GM18907 (cell line): ENCODE measurements at regions not wholly inside any gene's neighbourhood (a gene's known extent, or its start where the extent isn't known, plus 50 kb on each side); places are given as distances from the start of the nearest gene placed in this dataset.

ENCODE experiments used
- ATAC-seq: cut with Tn5 transposase; IDR thresholded peaks from one replicate; pipeline ENCODE4 v1.9.1; 2021; ENCODE audit warnings: mild to moderate bottlenecking, moderate library complexity; ENCODE audit not compliant: unreplicated experiment

DNA sequence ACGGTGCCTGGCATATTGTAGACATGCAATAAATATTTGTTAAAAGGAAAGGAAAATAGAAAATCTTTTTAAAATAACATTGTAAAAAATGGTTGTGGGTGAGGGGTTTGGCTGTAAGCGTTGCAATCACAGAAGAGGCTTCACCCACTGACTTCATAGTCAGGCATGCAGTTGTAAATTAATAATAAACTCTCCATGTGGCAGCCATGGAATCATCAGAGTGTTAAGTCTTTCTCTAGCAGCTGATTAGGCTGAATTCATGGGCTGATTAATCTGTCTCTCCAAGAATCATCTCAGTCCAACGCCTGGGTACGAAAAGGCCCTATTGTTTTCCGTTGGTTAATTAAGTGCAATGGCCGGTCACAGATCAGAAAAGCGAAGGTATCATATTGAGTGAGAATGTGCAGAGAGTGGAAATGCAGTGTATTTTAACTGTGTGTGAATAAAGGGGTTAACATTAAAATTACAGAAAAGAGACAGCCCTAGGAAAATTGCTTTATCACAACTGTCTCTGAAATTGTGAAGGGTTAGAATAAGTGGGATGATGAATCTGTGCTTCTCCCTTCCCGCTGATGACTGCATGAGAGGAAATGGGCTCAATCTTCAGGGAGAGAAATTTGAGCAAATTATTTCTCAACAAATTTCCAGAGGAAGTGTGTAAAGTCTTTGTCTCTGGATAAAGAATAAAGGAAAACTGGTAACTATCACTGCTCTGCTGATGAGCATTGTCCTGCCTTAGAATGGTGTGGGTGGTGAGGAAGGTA is 269.0 kb downstream of the FAM76B start:
- no peak for ATAC-seq

DNA sequence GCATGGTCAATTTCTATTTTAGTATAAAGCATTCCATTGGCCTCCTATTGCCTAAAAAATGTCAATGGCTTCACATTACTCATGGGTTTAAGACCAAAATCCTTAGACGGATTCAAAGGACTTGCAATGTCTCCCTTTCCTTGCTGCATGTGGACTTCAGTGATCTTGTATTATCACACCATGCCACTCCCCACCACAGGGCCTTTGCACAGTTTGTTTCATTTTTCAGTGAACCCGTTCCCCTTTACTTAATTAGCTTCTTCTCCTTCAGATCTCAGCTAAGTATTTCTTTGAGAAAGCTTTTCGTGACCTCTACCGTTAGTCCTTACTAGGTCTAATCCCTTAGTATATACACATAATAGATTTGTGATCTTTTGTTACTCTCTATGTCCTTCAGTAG is 269.7 kb downstream of the FAM76B start:
- ATAC-seq, result no peak

DNA sequence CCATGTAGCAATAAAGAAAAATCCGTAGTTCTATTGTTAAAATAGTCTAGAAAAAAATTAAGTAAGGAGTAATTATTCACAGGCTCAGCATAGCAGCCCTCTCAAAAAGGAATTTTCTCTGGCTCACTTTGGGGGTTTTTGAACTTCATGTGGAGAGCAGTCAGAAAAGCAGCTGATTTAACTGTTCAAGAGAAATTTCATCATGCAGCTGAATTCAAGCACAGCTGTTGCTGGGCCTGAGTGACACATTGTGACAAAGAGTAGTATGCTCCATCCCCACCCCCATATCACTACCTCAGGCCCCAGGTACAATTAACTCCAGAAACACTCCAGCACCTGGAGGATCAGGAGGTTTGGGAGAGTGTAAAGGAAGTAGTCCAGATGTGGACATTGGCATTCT is 272.1 kb downstream of the FAM76B start:
- ATAC-seq, result no peak

DNA sequence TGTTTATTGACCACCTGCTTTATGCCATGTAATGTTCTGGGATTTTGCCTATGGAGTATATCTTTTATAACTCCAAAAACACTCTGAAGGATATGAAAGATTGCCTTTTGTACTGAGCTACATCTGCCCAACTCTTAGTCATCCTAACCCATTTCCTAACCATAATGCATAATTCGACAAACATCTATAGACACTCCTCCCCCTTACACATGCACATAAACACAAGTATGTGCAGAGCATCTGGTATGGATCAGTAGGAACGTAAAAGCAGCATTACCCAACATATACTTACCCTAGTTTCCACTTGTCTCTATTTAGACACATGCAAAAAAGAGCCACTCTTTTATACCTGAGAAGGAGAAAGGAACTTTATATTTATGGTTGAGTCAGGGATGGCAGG is 272.8 kb downstream of the FAM76B start:
- ATAC-seq, result no peak

DNA sequence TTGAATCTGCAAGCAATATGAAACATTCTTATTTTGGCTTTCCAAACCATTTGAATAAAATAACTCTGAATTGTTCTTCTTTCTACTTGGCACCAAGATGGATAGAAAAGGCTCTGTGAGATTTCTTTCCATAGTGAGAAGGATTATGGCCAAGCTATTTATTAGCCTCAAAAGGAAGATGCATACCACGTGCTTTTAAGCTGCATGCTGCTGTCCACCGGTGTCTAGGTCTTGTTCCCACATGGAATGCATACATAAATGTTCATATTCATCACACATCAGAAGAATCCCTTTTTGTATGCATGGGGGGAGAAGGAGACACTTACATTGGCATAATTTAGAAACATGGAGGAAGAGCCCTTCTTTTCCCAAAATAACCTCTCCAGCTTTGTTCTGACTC is 273.4 kb downstream of the FAM76B start:
- no peak for ATAC-seq

DNA sequence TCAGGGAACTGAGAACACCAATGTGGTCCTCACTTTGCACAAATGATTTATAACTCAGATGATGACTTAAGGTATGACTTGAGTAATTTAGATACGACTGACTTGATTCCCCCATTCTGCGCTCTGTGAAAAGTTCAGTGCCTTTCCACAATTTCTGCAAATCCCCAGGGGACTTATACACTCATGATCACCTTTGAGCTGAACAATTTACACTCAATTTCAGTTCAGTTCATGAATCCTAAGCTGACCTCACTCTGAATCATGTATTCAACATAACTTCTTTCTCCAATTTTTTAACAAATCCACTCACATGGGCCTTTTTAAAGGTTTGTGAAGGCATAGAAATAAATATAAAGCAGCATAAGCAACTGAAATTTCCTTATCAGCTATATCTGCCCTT is 274.2 kb downstream of the FAM76B start:
- no peak for ATAC-seq

DNA sequence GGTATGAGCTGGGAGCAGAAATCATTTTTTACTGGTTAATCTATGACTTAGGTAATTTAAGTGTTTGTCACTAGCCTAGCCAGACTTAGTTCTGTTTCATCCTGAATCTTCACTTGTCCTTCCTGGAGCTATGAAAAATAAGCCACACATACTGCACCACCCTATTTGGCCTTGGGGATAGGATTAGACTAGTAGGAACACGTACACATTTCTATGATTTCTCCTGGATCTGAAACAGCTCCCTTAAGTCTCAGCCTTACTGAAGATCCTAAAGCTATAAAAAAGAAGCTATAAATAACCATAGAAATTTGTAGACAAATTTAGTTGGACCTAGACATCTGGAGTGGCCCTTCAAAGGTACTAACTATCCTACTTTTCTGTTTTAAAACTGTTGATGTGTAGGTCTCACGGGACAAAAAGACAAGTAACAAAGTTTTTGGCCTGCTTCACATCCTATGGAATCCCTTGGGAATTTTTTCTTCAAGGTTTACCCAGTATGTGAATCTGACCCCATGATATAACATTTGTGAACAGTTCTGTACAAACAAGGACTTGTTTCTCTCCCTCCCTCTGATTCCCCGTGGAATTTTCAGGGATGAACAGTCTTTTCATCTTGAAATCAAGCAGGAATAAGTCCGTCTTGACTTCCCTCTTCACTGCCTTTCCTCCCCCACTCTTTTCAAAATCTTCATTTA is 275.0 kb downstream of the FAM76B start:
- ATAC-seq, result no peak

DNA sequence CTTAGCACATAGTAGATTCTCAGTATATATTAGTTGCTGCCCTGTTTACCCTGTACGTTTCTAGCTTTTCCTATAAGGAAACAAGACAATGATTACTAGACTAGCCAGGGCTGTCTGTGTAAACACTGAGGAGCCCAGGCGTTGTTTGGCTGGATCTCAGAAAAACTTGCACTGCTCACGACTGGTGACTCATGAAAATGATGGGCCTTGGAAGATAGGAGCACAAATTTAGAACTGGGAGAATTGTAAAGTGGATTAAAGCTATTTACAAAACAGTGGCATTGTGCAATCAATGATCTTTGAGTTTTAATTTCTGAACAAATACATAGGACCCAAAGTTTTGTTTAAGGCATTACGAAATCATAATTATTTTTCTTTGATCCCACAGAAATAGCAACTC is 276.9 kb downstream of the FAM76B start:
- ATAC-seq, result no peak

DNA sequence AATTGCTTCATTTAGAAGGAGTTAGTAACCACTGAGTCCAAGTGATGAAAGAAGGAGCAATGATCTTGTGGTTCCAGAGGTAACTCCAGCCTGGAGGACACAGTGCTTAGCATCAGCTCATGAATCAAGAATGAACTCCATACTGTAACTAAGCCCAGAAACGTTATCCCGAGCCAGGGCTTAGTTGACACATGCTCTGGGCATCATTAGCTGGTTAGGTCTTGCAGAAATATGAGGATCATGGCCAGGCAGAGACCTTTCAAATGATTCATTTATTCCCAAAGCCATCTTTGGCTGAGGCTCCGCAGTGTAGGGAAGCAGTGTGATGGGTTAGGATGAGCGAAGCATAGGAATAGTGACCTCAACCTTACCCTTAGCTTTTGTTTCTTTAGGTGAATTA is 277.4 kb downstream of the FAM76B start:
- no peak for ATAC-seq

DNA sequence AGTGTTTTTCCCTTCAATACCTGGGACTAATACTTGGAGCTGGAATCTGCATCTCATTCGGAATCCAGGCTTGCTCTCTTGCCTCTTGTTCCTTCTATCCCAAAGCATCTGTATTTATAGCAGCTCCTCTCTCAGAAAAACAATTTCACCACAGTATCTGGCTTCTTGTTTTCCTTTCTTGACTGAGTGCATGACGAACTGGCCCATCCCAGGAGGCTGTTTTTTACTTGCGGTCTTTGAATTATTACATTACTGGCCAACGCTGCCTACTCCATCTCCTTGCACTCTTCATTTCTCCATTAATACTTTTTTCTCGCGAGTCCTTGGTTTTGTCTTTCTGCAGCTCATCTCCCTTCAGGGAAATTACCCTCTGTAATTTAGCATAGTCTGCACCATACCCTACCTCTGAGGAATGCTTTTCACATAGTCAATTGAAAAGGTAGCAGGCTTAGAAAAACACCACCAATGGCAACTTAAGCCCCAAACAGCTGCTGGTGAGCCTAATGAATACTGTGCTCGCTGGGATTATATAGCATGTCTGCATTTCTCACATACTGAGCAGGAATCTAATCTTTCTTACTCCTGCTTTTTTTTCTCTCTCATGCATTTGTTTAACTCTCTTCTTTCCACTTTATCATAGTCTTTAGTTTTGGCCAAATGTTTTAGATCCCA is 277.4 kb upstream of the SESN3 start:
- no peak for ATAC-seq

DNA sequence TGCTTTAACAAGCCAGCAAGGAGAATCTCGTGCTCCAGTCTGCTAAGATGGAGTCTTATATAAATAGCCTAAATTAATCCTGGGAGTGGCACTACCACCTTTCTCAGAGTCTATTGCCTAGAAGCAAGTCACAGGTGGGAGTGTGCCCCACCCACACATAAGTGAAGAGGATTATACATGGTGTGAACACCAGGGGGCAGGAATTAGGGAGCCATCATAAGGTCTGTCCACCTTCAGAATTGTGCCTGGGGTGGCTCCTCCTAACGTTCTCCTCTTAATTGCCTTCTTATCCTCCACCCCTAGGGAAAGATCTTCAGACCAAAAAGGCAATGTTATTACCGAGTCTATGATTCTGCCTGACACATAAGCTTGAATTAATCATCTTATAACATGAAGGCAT is 276.8 kb upstream of the SESN3 start:
- no peak for ATAC-seq

DNA sequence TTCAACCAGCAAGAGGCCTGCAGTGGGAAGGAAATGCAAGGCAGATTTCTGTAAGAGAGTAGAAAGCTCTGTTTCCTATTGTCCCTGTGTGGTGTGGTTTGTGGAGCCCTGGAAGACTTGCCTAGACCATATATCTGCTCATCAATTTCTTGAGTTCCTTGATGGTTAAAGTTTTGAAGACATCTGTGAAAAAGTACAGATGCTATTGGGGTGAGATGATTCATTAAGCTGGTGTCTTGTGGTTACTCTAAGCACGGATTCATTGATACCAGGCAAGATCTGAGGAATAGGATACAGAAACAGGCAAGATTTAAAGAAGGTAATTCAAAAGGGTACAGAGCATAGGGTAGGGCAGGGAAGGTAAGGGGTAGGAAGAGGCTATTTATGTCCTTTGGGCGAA is 275.8 kb upstream of the SESN3 start:
- ATAC-seq, result no peak

DNA sequence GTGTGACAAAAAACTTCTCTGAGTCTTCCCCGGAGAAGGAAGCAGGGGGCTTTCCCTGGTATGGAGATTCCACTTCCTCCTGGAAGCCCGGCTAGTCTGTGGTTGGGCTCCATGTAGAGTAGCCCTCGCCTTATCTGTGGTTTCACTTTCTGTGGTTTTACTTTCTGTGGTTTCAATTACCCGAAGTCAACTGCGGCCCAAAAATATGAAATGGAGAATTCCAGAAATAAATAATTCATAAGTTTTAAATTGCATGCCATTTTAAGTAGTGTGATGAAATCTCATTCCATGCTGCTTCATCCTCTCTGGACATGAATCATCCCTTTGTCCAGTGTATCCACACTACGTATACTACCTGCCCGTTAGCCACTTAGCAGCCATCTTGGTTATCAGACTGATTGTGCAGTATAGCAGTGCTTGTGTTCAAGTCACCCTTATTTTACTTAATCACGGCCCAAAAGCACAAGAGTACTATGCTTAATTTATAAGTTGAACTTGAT is 275.0 kb upstream of the SESN3 start:
- ATAC-seq, result no peak

DNA sequence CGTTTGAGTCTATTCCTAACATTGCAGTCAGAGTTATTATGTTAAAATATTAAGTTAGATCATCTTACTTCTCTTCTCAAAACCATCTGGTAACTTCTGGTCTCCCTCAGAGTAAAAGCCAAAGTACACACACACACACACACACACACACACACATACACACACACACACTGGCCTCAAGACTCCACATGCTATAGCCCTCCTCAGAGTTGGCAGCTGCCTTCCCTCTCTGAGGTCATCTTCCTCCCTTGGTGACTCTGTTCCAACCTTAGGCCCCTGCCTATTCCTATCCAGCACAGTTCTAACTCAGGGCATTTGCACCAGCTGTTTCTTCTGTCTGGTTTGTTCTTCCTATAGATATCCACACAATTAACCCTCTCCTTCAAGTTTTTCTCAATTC is 272.0 kb upstream of the SESN3 start:
- no peak for ATAC-seq

DNA sequence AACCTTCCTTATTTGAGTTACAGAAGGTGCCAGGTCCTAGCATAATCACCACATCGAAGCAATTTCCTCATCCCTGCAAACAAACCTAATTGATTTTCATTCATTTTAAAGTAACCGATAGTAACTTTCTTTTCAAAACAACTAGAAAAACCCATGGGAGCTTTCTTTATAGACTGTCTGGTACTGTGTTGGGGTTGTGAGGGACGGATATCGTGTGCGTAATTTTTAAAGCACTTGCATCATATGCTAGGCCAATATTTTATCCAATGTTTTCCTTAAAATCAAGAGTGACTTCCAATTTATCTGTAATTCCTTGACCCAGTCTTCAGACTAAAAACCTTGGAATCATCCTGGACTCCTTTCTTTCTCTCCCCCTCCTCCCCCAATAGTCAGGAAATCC is 271.5 kb upstream of the SESN3 start:
- no peak for ATAC-seq

DNA sequence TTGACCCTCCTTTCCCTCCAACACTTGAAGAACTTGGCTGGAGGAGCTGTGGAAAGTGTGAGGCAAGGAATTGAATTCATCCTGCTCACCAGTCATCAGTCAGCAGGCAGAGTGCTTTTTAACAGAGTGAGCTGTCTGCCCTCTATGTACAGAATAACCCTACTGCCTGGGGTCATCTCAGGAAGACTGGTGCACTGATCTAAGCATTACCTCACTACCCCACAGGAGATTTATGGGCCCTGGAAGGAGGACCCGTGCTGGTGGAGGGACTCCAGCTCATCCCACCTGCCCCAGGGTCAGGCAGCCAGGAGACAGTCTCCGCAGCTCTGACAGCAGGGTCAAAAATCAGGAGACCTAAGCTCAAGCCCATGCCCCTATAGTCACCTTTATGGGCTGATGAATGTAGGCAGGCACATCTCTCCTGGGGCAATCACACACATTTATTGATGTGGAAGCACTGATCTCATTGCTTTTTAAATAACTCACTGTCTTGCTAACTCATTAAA is 270.8 kb upstream of the SESN3 start:
- ATAC-seq, result no peak

DNA sequence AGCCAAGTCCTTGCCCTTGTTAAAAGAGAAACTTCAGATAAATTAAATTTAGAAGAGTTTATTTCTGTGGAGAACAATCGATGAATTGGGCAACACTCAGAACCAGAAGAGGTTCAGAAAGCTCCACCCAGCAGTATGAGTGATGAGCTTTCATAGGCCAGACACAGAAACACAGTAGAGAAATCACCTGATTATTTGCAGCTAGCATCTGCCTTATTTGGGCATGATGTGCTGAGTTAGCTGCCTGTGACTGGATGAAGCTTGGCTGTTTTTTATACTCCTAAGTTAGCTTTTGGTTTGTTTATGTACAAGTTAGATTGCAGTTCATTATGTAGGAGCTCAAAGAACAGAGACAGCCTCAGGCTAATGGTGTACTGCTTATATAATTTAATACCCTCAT is 269.5 kb upstream of the SESN3 start:
- no peak for ATAC-seq

DNA sequence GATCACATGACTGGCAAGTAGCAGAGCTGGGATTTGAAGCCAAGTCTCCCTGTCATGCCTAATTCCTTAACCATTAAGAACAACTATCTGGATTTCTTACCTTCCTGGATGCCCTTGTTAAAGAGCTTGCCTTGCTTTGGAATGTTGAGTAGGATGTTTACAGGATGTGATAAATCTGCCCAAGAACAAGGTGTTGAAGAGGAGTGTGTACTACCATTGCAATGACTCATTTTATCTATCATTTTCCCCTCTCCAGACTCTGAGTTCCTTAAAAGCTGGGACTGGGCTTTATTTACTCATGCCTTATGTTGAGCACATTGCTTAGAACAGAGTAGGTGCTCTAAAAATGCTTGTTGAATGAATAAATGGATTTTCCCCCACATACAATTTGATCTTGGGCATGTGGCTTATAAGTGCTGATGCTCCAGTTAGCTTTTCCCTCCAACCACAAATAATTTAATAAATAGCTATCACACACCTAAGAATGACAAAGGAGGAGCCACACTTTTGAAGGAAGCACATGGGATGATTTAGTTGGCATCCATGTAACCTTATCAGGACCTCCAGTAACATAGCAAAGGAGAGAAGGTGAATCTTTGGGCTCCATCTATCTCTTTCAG is 268.6 kb upstream of the SESN3 start:
- ATAC-seq, result no peak

DNA sequence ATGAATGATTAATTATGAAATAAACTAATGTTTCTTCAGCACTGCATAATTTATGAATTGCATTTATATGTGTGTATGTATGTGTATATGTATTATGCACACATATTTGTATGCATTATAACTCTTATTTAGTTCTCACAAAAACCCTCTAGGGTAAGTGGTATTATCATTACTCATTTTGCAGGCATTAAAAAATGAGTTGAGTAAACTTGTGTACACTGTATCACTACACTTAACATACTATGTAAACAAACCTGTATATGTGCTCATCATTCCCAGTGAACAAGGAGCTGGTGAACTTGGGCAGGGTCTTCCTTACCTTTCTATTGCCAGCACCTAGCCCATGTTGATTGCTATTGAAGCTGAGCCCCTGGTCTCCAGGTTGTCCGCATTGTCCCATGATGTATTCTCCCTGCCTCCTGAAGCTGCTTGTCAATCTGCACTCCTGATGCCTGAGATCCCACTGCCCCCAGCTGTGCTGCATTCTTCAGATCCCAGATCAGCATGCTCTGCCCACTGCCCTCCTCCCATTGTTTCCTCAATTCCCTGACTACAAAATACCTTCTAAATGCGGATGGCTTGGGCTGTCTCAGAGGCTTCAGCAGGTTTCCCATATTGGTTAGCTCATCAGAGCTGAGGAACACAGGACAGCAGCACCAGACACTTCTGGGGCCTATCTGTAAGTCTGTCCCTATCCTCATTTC is 267.9 kb upstream of the SESN3 start:
- no peak for ATAC-seq

DNA sequence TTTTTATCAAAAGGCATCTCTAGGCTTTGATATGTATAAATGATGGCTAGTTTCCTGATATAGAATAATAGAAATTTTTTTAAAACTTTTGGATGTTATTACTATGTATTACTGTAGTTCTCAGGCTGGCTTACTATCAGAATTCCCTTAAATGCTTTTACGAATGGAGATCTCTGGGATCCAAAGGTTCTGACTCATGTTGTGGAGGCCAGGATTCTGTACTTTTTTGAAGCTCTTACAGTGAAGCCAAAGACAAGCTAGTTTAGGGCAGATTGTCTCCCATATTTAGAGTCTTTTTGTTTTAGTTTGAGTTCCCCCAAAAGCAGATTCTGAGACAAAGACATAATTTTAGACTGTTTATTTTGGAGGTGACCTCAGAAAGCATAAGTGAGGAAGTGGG is 265.9 kb upstream of the SESN3 start:
- no peak for ATAC-seq

DNA sequence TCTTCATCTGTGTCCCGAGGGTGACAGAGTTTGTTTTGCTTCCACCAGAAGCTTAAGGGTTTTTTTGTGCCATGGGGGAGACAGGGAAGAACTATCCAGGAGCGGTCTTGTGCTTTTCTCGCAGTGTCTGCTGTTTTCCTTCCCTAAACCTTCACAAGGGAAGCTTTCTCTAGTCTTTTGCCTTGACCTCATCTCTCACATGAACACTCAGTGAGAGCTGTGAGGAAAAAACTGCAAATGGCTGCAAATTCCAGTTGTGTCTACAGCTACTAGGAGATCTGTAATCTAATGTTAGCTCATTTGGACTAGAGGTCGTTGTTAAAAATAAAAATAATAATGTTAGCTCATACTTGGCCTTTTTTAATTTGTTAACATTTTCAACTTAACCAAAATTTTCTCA is 264.7 kb upstream of the SESN3 start:
- ATAC-seq, result no peak
